Retinal pigment epithelial cell (primary cell): ENCODE measurements at regions not wholly inside any gene's neighbourhood (a gene's known extent, or its start where the extent isn't known, plus 50 kb on each side); places are given as distances from the start of the nearest gene placed in this dataset.
"Not testable (repeated sequence)": the region's sequence is repeated elsewhere in the genome, so short reads cannot be mapped to it uniquely, and the experiment has no call there.

ENCODE experiments used
- DNase-seq: peaks from one replicate; pipeline ENCODE4 v3.0.0-alpha.2; 2010; ENCODE audit warnings: low read depth
- H3K4me3 ChIP-seq: 2 replicates; pipeline ENCODE4 v1.5.1; 2011; ENCODE audit warnings: mild to moderate bottlenecking, low read length, control low read depth, moderate library complexity
- TF ChIP-seq, protein P1 (sequence below): conservative IDR thresholded peaks from 2 replicates; pipeline ENCODE4 v1.5.1; 2011; ENCODE audit warnings: low read depth, low read length, control low read depth, inconsistent platforms

DNA sequence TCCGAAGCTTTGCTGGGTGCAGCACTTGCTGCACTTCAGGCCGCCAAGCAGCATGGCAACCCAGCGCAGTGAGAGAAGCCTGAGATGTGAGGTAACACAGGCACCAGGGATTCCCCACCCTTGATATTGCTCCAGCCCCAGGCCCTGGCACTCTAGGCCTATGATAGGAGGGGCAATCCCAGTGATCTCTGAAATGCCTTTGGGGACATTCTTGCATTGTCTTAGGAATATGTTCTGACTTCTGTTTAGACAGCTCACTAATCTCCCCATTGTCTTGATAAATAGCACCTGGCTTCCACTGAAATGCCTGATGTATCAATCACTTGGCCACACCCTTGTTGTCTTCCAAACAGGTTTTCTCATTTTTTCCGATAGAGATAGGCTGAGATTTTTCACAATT is 102.8 kb downstream of the SOX14 start:
- DNase-seq, result no peak
- TF ChIP-seq, protein P1, sequence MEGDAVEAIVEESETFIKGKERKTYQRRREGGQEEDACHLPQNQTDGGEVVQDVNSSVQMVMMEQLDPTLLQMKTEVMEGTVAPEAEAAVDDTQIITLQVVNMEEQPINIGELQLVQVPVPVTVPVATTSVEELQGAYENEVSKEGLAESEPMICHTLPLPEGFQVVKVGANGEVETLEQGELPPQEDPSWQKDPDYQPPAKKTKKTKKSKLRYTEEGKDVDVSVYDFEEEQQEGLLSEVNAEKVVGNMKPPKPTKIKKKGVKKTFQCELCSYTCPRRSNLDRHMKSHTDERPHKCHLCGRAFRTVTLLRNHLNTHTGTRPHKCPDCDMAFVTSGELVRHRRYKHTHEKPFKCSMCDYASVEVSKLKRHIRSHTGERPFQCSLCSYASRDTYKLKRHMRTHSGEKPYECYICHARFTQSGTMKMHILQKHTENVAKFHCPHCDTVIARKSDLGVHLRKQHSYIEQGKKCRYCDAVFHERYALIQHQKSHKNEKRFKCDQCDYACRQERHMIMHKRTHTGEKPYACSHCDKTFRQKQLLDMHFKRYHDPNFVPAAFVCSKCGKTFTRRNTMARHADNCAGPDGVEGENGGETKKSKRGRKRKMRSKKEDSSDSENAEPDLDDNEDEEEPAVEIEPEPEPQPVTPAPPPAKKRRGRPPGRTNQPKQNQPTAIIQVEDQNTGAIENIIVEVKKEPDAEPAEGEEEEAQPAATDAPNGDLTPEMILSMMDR, result no peak
- H3K4me3 ChIP-seq, result no peak overlapping the region

DNA sequence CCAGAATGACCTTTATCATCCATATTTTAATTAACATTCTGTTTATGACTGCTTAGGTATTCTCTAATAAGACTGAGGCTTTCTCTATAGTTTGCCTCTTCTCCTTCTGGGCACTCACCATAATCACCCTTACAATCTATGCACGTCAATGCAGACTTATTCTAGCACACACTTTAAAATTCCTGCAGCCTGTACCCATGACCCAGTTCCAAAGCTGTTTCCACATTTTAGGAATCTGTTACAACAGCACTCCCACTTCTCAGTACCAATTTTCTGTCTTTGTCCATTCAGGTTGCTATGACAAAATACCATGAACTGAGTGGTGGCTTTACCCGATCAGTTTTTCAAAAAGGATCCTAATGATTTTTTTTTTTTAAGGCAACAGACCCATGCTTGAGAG is 103.5 kb downstream of the SOX14 start:
- no peak for DNase-seq
- H3K4me3 ChIP-seq, result no peak overlapping the region
- TF ChIP-seq, protein P1, result no peak

DNA sequence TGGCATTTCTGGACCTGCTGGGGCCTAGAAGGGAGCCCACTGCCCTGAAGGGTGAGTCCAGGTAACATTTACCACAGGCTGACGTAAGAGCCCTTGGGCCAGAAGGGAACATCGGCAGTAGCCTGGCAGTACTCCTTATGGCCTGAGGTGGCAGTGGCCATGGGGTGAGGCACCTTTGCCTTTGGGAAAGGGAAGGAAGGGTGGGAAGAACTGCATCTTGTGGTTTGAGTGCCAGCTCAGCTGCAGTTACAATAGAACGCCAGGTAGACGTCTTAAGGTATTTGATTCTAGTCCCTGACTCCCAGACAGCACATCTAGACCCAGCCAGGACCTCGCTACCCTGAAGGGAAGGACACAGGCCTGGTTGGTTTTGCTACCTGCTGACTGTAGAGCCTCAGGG is 104.9 kb downstream of the SOX14 start:
- no peak overlapping the region for H3K4me3 ChIP-seq

DNA sequence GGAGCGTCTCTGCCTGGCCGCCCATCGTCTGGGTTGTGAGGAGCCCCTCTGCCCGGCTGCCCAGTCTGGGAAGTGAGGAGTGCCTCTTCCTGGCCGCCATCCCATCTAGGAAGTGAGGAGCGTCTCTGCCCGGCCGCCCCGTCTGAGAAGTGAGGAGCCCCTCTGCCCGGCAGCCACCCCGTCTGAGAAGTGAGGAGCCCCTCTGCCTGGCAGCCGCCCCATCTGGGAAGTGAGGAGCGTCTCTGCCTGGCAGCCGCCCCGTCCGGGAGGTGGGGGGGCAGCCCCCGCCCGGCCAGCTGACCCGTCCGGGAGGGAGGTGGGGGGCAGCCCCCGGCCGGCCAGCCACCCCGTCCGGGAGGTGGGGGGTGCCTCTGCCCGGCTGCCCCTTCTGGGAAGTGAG is 108.5 kb downstream of the SOX14 start:
- not testable (repeated sequence) for DNase-seq, H3K4me3 ChIP-seq

More for the DNA sequence above, 104.9 kb downstream of the SOX14 start:
- TF ChIP-seq, protein P1, result no peak
- DNase-seq, result no peak

DNA sequence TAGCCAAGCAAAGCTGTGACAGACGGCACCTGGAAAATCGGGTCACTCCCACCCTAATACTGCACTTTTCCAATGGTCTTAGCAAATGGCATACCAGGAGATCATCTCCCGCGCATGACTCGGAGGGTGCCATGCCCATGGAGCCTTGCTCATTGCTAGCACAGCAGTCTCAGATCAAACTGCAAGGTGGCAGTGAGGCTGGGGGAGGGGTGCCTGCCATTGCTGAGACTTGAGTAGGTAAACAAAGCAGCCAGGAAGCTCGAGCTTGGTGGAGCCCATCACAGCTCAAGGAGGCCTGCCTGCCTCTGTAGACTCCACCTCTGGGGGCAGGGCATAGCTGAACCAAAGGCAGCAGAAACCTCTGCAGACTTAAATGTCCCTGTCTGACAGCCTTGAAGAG is 113.1 kb upstream of the CLDN18 start:
- not testable (repeated sequence) for H3K4me3 ChIP-seq, DNase-seq

DNA sequence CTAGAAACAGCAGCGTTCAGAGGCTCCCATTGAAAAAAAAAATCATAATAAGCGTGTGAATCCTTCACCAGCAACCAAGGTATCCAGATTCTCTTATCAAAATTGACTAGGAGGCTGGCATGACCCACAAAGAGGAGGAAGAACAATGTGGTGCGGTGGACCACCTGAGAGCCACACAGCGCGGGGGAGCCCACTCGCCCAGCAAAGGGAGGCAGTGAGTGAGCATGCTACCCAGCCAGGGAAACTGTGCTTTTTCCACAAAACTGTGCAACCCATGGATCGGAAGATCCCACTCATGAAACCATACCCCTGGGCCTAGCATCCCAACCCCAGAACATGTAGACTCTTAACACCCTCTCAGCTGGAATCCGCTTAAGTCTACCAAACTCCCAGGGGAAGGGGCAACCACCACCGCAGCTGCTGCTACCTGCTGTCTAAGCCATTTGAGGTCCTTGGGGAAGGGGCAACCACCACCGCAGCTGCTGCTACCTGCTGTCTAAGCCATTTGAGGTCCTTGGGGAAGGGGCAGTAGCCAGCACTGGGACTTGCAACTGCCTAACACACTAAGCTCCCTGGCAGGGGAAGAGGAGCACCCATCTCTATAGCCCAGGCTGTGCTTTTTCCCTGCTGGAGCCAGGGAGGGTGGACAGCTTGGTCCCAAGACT is 102.8 kb upstream of the CLDN18 start:
- DNase-seq, result no peak
- TF ChIP-seq, protein P1, result no peak
- H3K4me3 ChIP-seq, result no peak overlapping the region

DNA sequence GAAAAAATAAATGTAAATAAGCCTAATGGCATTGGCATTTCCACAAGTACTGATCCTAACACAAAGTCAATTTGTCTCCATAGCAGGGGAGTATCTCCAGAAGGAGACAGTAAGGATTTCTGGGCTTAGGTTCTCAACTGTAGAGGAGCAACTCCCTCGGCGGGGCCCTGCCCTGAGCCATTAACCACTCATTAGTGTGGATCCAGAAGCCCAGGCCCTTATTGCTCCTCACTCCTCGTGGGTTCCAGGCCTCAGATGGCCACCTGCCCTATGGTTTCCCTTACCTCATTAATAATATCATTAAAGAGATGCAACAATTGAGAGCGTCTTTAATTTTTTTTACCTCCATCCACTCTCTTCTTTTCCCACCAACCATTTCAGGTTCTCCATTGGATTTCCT is 85.3 kb upstream of the CLDN18 start:
- no peak overlapping the region for H3K4me3 ChIP-seq
- TF ChIP-seq, protein P1, result no peak
- no peak for DNase-seq

DNA sequence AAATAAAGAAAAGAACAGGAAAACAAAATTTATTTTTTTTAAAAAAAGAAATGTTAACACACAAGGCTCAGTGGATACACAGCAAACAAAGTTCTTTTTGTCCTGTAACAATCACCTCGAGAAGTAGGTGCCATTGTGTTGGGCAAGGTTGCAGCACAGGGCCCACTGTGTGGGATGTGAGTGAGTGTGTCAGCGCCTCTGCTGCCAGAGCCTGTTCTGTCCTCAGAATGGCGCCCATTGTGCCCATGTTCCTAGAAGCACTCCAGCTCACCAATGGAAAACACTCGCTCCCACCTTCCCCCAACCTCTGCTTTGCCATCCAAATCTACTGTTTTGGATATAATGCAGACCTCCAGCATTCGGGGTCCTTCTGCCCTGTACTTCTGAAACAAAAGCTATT is 84.9 kb upstream of the CLDN18 start:
- H3K4me3 ChIP-seq, result no peak overlapping the region
- no peak for DNase-seq
- TF ChIP-seq, protein P1, result no peak
